IMR-90 (cell line): ENCODE measurements at regions not wholly inside any gene's neighbourhood (a gene's known extent, or its start where the extent isn't known, plus 50 kb on each side); places are given as distances from the start of the nearest gene placed in this dataset.

Experiments
- ATAC-seq: fragments of 200-7000 bp; cut with Tn5 transposase; 2 replicates; pipeline ENCODE4 v1.9.1; 2020; ENCODE audit warnings: low read depth, mild to moderate bottlenecking, moderate library complexity
- BruUV-seq: library from RNA; stranded (reverse); fragments of 400-500 nt; replicated peaks from 2 replicates; lab custom pipeline; 2021; lab: Mats Ljungman, UMichigan
- CTCF ChIA-PET: fragments of 300-600 bp; formaldehyde crosslinking; extraction: SDS; loops from one replicate; lab custom pipeline; 2021; ENCODE audit warnings: antibody characterized with exemption; lab: Yijun Ruan, JAX
- POLR2A ChIA-PET: fragments of 300-600 bp; sonication (Branson Sonifier 250); formaldehyde crosslinking; loops from one replicate; lab custom pipeline; 2022; ENCODE audit warnings: antibody characterized with exemption; ENCODE audit not compliant: unreplicated experiment; lab: Charles Lee
- DNase-seq: peaks from one replicate; pipeline ENCODE4 v3.0.0; 2013
- H2AFZ ChIP-seq: replicated peaks from 2 replicates; pipeline ENCODE3; 2013; ENCODE audit warnings: low read length, mild to moderate bottlenecking; ENCODE audit not compliant: poor library complexity
- H2AK5ac ChIP-seq: 2 replicates; pipeline ENCODE4 v1.6.1; 2013; ENCODE audit warnings: low read depth, low read length, inconsistent platforms
- H2AK9ac ChIP-seq: replicated peaks from 2 replicates; pipeline ENCODE3; 2013; ENCODE audit warnings: mild to moderate bottlenecking, low read depth, low read length, moderate library complexity; ENCODE audit not compliant: poor library complexity
- H2BK120ac ChIP-seq: 2 replicates; pipeline ENCODE4 v1.6.1; 2013; ENCODE audit warnings: low read depth, low read length, inconsistent platforms
- H2BK15ac ChIP-seq: 3 replicates; pipeline ENCODE4 v1.6.1; 2013; ENCODE audit warnings: low read depth, low read length, inconsistent platforms
- H2BK20ac ChIP-seq: 2 replicates; pipeline ENCODE4 v1.6.1; 2013; ENCODE audit warnings: low read depth, mild to moderate bottlenecking, inconsistent platforms, low read length, moderate library complexity
- H2BK5ac ChIP-seq: 2 replicates; pipeline ENCODE4 v1.6.1; 2013; ENCODE audit warnings: mild to moderate bottlenecking, low read depth, low read length, inconsistent platforms; ENCODE audit not compliant: poor library complexity, severe bottlenecking
- H3K14ac ChIP-seq: replicated peaks from 2 replicates; pipeline ENCODE4 v1.6.1; 2013; ENCODE audit warnings: low read depth, low read length, inconsistent platforms
- H3K18ac ChIP-seq: 2 replicates; pipeline ENCODE4 v1.6.1; 2013; ENCODE audit warnings: low read depth, low read length, control low read depth
- H3K23ac ChIP-seq: 2 replicates; pipeline ENCODE4 v1.6.1; 2013; ENCODE audit warnings: low read depth, low read length, inconsistent platforms
- H3K27ac ChIP-seq: 2 replicates; pipeline ENCODE4 v1.5.1; 2013; ENCODE audit warnings: mild to moderate bottlenecking, control low read depth, low read length; ENCODE audit not compliant: insufficient read depth
- H3K27me3 ChIP-seq: 2 replicates; pipeline ENCODE4 v1.6.1; 2013; ENCODE audit warnings: low read length; ENCODE audit not compliant: control insufficient read depth, insufficient read depth
- H3K36me3 ChIP-seq: 2 replicates; pipeline ENCODE4 v1.6.1; 2013; ENCODE audit warnings: low read length, mixed read lengths; ENCODE audit not compliant: control insufficient read depth, insufficient read depth
- H3K4ac ChIP-seq: 2 replicates; pipeline ENCODE4 v1.6.1; 2013; ENCODE audit warnings: low read depth, low read length, inconsistent platforms
- H3K4me1 ChIP-seq: 2 replicates; pipeline ENCODE4 v1.6.1; 2013; ENCODE audit warnings: low read length, mixed read lengths; ENCODE audit not compliant: control insufficient read depth, insufficient read depth
- H3K4me2 ChIP-seq: 2 replicates; pipeline ENCODE4 v1.6.1; 2013; ENCODE audit warnings: low read depth, mild to moderate bottlenecking, control low read depth, low read length, moderate library complexity
- H3K4me3 ChIP-seq: 2 replicates; pipeline ENCODE4 v1.5.1; 2013; ENCODE audit warnings: low read depth, mild to moderate bottlenecking, control low read depth, low read length, moderate library complexity; ENCODE audit not compliant: insufficient read depth
- H3K56ac ChIP-seq: 2 replicates; pipeline ENCODE4 v1.6.1; 2013; ENCODE audit warnings: low read length, inconsistent platforms; ENCODE audit not compliant: insufficient read depth; ENCODE audit errors: extremely low read depth
- H3K79me1 ChIP-seq, 2 experiments: 2 replicates each; pipeline ENCODE4 v1.6.1; 2013; ENCODE audit warnings: low read length in 2 of 2, inconsistent platforms in 1 of 2, low read depth in 1 of 2
- H3K9ac ChIP-seq: 2 replicates; pipeline ENCODE4 v1.6.1; 2013; ENCODE audit warnings: low read depth, low read length, control low read depth
- H3K9me1 ChIP-seq: 2 replicates; pipeline ENCODE4 v1.6.1; 2013; ENCODE audit warnings: low read length, inconsistent platforms; ENCODE audit not compliant: insufficient read depth
- H3K9me3 ChIP-seq: 2 replicates; pipeline ENCODE4 v1.6.1; 2013; ENCODE audit warnings: low read length; ENCODE audit not compliant: control insufficient read depth, insufficient read depth
- H4K20me1 ChIP-seq: 2 replicates; pipeline ENCODE4 v1.6.1; 2013; ENCODE audit warnings: low read length, inconsistent platforms; ENCODE audit not compliant: insufficient read depth
- H4K5ac ChIP-seq: 2 replicates; pipeline ENCODE4 v1.6.1; 2013; ENCODE audit warnings: mild to moderate bottlenecking, low read depth, low read length, control low read depth
- H4K8ac ChIP-seq, 2 experiments: 2 replicates each; pipeline ENCODE4 v1.6.1; 2013; ENCODE audit warnings: low read depth in 2 of 2, low read length in 2 of 2, control low read depth in 1 of 2, inconsistent platforms in 1 of 2
- H4K91ac ChIP-seq: 2 replicates; pipeline ENCODE4 v1.6.1; 2013; ENCODE audit warnings: low read depth, low read length, inconsistent platforms; ENCODE audit not compliant: insufficient read depth
- BHLHE40 ChIP-seq: fragments of 150-350 bp; IDR thresholded peaks from 2 replicates; pipeline ENCODE4 v1.6.1; 2016; ENCODE audit warnings: mild to moderate bottlenecking, low read depth, low read length
- CEBPB ChIP-seq: IDR thresholded peaks from 2 replicates; pipeline ENCODE4 v1.6.1; 2012; ENCODE audit warnings: low read depth, low read length, improper control_type of control experiment
- CHD1 ChIP-seq: IDR thresholded peaks from 2 replicates; pipeline ENCODE4 v1.6.1; 2012; ENCODE audit warnings: low read depth, low read length, improper control_type of control experiment
- CTCF ChIP-seq: conservative IDR thresholded peaks from 2 replicates; pipeline ENCODE4 v1.5.1; 2012; ENCODE audit warnings: mild to moderate bottlenecking, low read depth, low read length, improper control_type of control experiment
- ELK1 ChIP-seq: fragments of 150-350 bp; IDR thresholded peaks from 2 replicates; pipeline ENCODE4 v1.6.1; 2016; ENCODE audit warnings: low read depth, mild to moderate bottlenecking, low read length, moderate library complexity, borderline replicate concordance
- MAFK ChIP-seq: IDR thresholded peaks from 2 replicates; pipeline ENCODE4 v1.6.1; 2012; ENCODE audit warnings: low read depth, low read length, improper control_type of control experiment
- MAZ ChIP-seq: IDR thresholded peaks from 2 replicates; pipeline ENCODE4 v1.6.1; 2012; ENCODE audit warnings: low read depth, mild to moderate bottlenecking, low read length, improper control_type of control experiment, moderate library complexity, borderline replicate concordance
- RCOR1 ChIP-seq: IDR thresholded peaks from 2 replicates; pipeline ENCODE4 v1.6.1; 2012; ENCODE audit warnings: mild to moderate bottlenecking, low read length, improper control_type of control experiment; ENCODE audit not compliant: insufficient replicate concordance
- SMC3 ChIP-seq: fragments of 150-350 bp; IDR thresholded peaks from 2 replicates; pipeline ENCODE4 v1.6.1; 2016; ENCODE audit warnings: low read depth, mild to moderate bottlenecking, antibody characterized with exemption, low read length, moderate library complexity
- USF2 ChIP-seq: fragments of 150-350 bp; IDR thresholded peaks from 2 replicates; pipeline ENCODE4 v1.6.1; 2017; ENCODE audit warnings: mild to moderate bottlenecking, antibody characterized with exemption, low read length, low read depth
- WGBS, 2 experiments: methylation state at CpG; one replicate each; pipeline versions ENCODE4 v1.1.5 to v1.1.7; 2013; ENCODE audit warnings: missing lambda C conversion rate in 2 of 2; ENCODE audit not compliant: insufficient read length in 1 of 2; ENCODE audit errors: extremely low coverage in 2 of 2; 5-methylcytosine and 5-hydroxymethylcytosine counted together
- dilution Hi-C: fragments of 300-500 bp; cut with HindIII; formaldehyde crosslinking; loops from one replicate; pipeline ENCODE4 v1.14.3; 2018; ENCODE audit warnings: low sequenced_read_pairs; ENCODE audit not compliant: unreplicated experiment
- in situ Hi-C: fragments of 300-500 bp; cut with MboI; formaldehyde crosslinking; loops from 3 replicates; pipeline ENCODE4 v1.14.3; 2019; ENCODE audit warnings: low sequenced_read_pairs, inconsistent platforms, mixed read lengths
- intact Hi-C: fragments of 100-400 bp; cut with micrococcal nuclease; formaldehyde crosslinking; loops from 2 replicates; pipeline ENCODE4 v1.10.0; 2022

- Histone ChIP-seq H3K4ac (no peak overlapping the region), H2BK5ac (no peak overlapping the region), H3K27me3 (no peaks in the 10 kb centered on the region), H3K79me1 (no peaks in the 10 kb centered on the region), H3K9me1 (no peaks in the 10 kb centered on the region), H3K14ac (no peak overlapping the region), H3K9ac (no peak overlapping the region), H3K23ac (no peak overlapping the region), H4K8ac (no peak overlapping the region), H3K27ac (no peak overlapping the region), H2BK15ac (no peak overlapping the region), H4K5ac (no peak overlapping the region), H3K9me3 (no peaks in the 10 kb centered on the region), H2AK5ac (no peak overlapping the region), H2BK20ac (no peak overlapping the region), H3K56ac (no peak overlapping the region), H2BK120ac (no peak overlapping the region), H3K4me3 (no peak overlapping the region), H2AK9ac (no peak overlapping the region), H3K4me1 (no peaks in the 10 kb centered on the region), H2AFZ (no peak overlapping the region), H3K4me2 (no peak overlapping the region), H4K20me1 (no peaks in the 10 kb centered on the region), H4K91ac (no peak overlapping the region), H3K18ac (no peak overlapping the region), H3K36me3 (no peaks in the 10 kb centered on the region)
- CTCF ChIA-PET = no interaction called here
- dilution Hi-C loops (no loop called here), in situ Hi-C loops (no loop called here), intact Hi-C loops (no loop called here)
- BruUV-seq = no TSS peak
- ATAC-seq (no peak), DNase-seq (no peak)
- TF ChIP-seq CTCF (no peak), MAFK (no peak), RCOR1 (no peak), BHLHE40 (no peak), CEBPB (no peak), CHD1 (no peak), ELK1 (no peak), SMC3 (no peak), USF2 (no peak), MAZ (no peak)
- WGBS, 2 experiments = no CpG with 5 or more reads among the region's 1 CpG
- POLR2A ChIA-PET = no interaction called here
Observed at GRCh38 chr7:83836028-83836427, 187.1 kb upstream of the SEMA3E start.
